ENCODE measurements at regions not wholly inside any gene's neighbourhood (a gene's known extent, or its start where the extent isn't known, plus 50 kb on each side); places are given as distances from the start of the nearest gene placed in this dataset.
A peak's percentile ranks its signal among the peaks of the same experiment; 100 is the strongest.
"Not testable (repeated sequence)": the region's sequence is repeated elsewhere in the genome, so short reads cannot be mapped to it uniquely, and the experiment has no call there.

DNA sequence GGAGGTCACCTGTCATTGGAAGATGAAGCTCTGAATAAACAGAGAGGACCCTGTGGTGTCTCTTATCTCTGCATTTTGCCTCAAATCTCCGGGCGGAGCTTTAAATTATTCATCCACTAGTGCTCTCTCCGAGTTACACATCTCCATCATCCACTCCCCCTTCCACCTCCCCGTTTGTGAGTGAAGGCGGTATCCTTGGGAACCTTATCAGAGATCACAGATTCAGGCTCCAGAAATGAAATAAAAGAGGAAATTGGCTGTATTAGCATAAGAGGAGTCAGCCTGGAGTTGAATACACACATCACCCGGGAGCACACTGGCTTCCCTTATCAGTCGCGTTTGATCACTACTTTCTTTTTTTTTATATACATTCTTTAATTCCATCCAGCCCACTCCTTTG, 1184.8 kb downstream of the GATA3 start:
- Mint-ChIP-seq H3K36me3 (no peaks in the 10 kb centered on the region), H3K27ac (no peak overlapping the region), H3K9me3 (no peaks in the 10 kb centered on the region), H3K4me3 (no peak overlapping the region), H3K4me1 (no peaks in the 10 kb centered on the region)
- ATAC-seq (no peak), DNase-seq (ENCODE audit: low spot score in 2 of 2) (no peak)

DNA sequence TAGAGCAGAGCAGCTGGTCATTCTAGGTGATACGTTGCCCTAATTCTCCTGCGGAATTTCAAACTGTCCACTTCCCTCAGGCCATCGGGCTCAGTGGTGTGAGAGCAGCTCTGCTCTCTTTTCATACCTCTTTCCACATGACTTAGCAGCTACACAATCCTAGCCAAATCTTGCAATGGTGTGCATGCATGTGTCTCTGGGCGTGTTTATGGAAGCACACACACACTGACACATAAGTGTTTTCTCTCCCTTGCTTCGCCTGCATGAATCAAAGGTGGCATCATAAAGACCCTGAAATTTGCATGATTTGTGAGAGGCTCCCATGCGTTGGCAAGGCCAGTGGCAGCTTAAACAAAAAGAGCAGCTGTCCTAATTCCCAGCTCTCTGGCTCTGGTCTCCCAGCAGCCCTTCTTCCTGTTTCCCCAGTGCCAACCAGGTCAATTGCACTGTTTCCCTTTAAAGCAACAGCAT, 1189.5 kb downstream of the GATA3 start:
- Mint-ChIP-seq H3K4me1 (no peaks in the 10 kb centered on the region), H3K27ac (no peak overlapping the region), H3K36me3 (no peaks in the 10 kb centered on the region), H3K4me3 (no peak overlapping the region), H3K9me3 (no peaks in the 10 kb centered on the region)
- no peak for ATAC-seq
- DNase-seq (ENCODE audit: low spot score in 2 of 2) = no peak

DNA sequence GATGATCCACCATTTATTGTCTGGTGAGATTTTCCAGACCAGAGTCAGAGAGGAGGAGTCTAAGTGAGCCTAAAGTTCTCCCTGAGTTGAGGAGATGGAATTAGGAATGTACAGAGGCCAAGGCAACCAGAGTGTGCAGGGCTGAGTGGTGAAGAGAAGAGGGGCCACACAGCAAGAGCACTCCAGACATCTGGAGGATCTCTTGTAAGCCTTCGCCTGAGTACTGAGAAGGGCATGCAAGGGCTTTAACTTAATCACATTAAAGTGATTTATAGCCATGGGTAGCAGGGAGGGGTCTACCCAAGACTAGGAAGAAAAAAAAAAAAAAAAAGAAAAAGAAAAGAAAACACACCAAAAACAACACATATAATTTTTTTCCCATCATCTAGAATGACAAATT, 1190.4 kb downstream of the GATA3 start:
- no peak for ATAC-seq
- DNase-seq (ENCODE audit: low spot score in 2 of 2) = no peak
- Mint-ChIP-seq H3K4me1 (no peaks in the 10 kb centered on the region), H3K36me3 (no peaks in the 10 kb centered on the region), H3K27ac (no peak overlapping the region), H3K9me3 (no peaks in the 10 kb centered on the region), H3K4me3 (no peak overlapping the region)

DNA sequence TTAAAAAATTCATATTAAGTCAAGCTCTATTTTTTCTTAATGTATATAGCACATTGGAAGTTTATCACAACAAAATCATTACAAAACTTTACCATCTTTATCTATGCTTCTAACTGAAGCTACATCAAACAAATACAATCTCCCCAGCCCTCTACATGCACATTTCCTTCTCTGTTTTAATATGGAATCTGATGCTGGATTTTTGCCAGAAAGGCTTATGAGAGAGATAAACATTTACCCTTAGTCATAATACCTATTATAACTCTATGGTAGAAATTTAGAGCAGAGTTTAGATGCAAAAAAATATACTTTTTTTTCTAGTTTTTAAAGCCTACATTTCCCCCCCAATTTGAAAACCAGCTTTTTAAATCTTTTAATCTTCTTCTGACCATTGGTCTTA, 1198.6 kb downstream of the GATA3 start:
- Mint-ChIP-seq H3K9me3 (no peaks in the 10 kb centered on the region), H3K27ac (no peak overlapping the region), H3K36me3 (no peaks in the 10 kb centered on the region), H3K4me3 (no peak overlapping the region), H3K4me1 (no peaks in the 10 kb centered on the region)
- ATAC-seq (no peak), DNase-seq (ENCODE audit: low spot score in 2 of 2) (no peak)

DNA sequence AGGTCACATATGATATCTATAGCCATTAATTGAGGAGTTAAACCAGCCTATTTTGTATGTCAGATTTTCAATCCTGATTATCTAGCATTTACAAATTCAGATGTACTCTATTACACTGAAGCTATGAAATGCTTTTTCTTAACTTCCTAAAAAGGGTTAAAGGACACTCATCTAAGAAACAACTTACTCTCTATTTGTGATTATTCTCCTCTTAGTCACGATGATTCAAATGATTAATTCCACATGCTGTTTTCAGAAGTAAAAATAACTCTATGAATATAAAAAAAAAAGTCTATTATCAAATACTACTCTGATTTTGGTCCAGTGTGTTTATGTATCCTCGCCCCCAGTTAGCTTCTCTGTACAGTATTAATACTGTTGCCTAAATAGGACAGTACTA, 1199.9 kb downstream of the GATA3 start:
- no peak for DNase-seq (ENCODE audit: low spot score in 2 of 2)
- no peak for ATAC-seq
- Mint-ChIP-seq H3K36me3 (no peaks in the 10 kb centered on the region), H3K9me3 (no peaks in the 10 kb centered on the region), H3K4me3 (no peak overlapping the region), H3K4me1 (no peaks in the 10 kb centered on the region), H3K27ac (no peak overlapping the region)

DNA sequence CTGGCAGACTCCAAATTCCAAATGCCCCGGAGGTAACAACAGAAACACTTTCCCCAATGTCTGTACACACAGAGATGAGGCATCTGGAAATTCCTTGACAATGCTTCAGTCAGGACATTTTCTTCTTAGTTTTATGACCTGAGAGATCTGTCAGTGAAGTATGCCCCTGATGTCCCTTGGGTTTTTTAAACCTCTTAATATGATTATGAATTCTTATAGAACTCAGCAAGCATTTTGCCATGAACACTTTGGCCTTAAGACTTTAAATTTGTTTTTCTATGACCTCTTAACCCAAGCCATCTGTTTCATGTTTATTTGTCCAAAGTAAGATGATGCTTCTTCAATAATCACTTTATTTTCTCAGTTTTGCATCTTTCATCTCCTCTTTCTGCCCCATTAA, 1206.2 kb downstream of the GATA3 start:
- no peaks in the 10 kb centered on the region for H3K4me1 Mint-ChIP-seq
- H3K36me3 Mint-ChIP-seq = no peaks in the 10 kb centered on the region
- H3K27ac Mint-ChIP-seq = no peak overlapping the region
- H3K4me3 Mint-ChIP-seq = no peak overlapping the region
- H3K9me3 Mint-ChIP-seq = no peaks in the 10 kb centered on the region
- DNase-seq (ENCODE audit: low spot score in 2 of 2) = no peak
- ATAC-seq = no peak

DNA sequence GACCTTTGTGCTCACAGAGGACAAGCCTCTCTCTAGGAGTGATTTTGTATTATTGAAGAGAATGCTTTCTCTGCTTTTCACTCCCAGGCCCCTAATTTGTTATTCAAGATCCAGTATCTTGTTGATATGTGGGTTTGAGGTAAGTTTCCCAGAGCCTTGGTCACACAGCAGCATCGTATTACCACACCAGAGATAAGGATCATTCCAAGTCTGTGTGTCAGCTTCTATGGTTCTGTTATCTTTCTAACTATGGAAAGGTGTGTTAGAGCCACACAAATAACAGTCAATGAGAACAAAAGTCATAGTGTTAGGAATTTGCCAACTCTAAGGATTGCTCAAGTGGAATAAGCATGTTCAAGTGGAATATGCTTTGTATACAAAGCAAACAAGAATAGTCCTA, 1208.3 kb downstream of the GATA3 start:
- H3K27ac Mint-ChIP-seq = no peak overlapping the region
- no peaks in the 10 kb centered on the region for H3K9me3 Mint-ChIP-seq
- H3K36me3 Mint-ChIP-seq = no peaks in the 10 kb centered on the region
- DNase-seq (ENCODE audit: low spot score in 2 of 2) (no peak), ATAC-seq (no peak)
- H3K4me1 Mint-ChIP-seq = no peaks in the 10 kb centered on the region
- no peak overlapping the region for H3K4me3 Mint-ChIP-seq

DNA sequence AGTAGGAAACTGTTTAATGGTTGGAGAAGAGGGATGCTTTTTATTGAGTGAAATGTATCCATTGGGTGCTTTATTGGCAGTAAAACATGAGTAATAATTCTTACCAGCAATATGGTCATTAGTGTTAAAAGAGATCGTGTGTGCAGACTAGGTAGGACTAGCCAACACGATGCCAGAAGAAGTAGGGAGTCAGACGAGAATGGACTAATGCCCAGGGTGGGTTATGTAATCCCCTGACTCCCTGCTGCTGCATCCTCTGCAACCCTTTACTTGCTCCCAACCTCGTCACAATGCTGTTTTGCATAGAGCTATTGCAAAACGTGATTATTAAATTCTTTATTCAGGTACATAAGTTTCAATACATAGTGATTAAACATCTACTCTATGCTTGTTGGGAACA, 1213.7 kb downstream of the GATA3 start:
- no peaks in the 10 kb centered on the region for H3K9me3 Mint-ChIP-seq
- DNase-seq (ENCODE audit: low spot score in 2 of 2) = no peak
- H3K4me3 Mint-ChIP-seq = no peak overlapping the region
- H3K4me1 Mint-ChIP-seq = no peaks in the 10 kb centered on the region
- no peak for ATAC-seq
- H3K27ac Mint-ChIP-seq = no peak overlapping the region
- H3K36me3 Mint-ChIP-seq = no peaks in the 10 kb centered on the region

DNA sequence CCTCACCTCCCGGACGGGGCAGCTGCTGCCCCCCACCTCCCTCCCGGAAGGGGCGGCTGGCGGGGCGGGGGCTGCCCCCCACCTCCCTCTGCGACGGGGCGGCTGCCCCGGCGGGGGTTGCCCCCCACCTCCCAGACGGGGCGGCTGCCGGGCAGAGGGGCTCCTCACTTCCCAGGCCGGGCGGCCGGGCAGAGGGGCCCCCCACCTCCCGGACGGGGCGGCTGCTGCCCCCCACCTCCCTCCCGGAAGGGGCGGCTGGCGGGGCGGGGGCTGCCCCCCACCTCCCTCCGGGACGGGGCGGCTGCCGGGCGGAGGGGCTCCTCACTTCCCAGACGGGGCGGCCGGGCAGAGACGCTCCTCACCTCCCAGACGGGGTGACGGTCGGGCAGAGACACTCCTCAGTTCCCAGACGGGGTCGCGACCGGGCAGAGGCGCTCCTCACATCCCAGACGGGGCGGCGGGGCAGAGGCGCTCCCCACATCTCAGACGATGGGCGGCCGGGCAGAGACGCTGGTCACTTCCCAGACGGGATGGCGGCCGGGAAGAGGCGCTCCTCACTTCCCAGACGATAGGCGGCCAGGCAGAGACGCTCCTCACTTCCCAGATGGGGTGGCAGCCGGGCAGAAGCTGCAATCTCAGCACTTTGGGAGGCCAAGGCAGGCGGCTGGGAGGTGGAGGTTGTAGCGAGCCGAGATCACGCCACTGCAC, 1218.8 kb downstream of the GATA3 start:
- H3K9me3 Mint-ChIP-seq; H3K4me3 Mint-ChIP-seq; ATAC-seq; H3K4me1 Mint-ChIP-seq; DNase-seq (ENCODE audit: low spot score in 2 of 2); H3K36me3 Mint-ChIP-seq; H3K27ac Mint-ChIP-seq: not testable (repeated sequence)

DNA sequence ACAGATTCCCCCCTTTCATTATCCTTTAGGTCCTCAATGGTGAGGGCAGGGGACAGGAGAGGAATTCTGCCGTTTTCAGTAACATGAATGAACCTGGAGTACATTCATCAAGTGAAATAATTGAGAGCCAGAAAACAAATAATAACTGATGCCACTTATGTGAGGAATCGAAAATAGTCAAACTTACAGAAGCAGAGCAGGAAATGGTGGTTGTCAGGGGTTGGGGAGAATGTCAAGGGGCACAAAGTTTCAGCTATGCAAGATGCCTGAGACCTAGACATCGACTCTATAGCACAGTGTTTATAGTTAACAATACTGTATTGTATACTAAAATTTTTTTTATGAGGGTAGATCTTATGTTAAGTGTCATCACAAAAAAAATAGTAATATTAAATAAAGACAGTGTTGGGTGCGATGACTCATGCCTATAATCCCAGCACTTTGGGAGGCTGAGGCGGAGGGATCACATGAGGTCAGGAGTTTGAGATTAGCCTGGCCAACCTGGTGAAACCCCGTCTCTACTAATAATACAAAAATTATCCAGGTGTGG, 1219.8 kb downstream of the GATA3 start:
- Mint-ChIP-seq H3K27ac (no peak overlapping the region), H3K4me1 (no peaks in the 10 kb centered on the region), H3K4me3 (no peak overlapping the region), H3K9me3 (no peaks in the 10 kb centered on the region), H3K36me3 (no peaks in the 10 kb centered on the region)
- no peak for DNase-seq (ENCODE audit: low spot score in 2 of 2)
- no peak for ATAC-seq

DNA sequence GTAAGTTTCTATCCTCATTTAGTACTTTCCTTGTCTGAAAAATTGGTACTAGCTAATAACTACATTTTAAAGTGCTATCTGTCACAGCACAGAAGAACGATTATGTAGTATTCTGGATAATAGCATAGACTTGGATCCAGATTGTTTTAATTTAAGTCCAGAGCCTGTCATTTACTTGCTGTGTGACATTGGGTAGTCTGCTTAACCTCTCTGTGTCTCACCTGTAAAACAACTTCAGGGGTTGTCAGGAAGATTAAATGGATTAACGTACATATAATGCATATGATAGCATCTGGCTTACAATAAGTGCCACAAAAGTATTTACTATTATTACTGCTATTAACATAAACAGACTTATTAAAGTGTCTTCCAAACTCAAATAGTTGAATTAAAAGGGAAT, 1221.4 kb downstream of the GATA3 start:
- Mint-ChIP-seq H3K9me3 (no peaks in the 10 kb centered on the region), H3K27ac (no peak overlapping the region), H3K36me3 (no peaks in the 10 kb centered on the region), H3K4me1 (no peaks in the 10 kb centered on the region), H3K4me3 (no peak overlapping the region)
- DNase-seq (ENCODE audit: low spot score in 2 of 2) = no peak
- ATAC-seq = no peak

DNA sequence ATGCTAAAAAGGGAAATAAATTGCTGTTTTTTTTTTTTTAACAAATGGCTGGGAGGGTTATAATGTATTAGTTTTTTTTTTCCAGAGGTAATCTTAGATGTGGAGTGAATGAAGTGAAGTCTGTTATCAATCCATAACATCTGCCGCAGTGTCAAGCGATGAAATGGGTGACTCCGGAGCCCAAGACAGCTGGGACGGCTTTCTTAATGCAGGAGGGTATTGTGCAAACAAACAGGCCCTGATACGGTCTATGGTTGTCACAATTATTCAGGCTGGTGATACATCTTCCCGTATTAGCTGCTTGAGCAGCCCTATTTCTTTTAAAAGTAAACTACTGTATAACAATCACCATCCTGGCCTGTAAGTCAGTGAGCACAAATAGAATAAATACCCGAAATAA, 1231.2 kb downstream of the GATA3 start:
- Mint-ChIP-seq H3K4me3 (no peak overlapping the region), H3K4me1 (no peaks in the 10 kb centered on the region), H3K9me3 (no peaks in the 10 kb centered on the region), H3K27ac (no peak overlapping the region), H3K36me3 (no peaks in the 10 kb centered on the region)
- ATAC-seq (no peak), DNase-seq (ENCODE audit: low spot score in 2 of 2) (no peak)

DNA sequence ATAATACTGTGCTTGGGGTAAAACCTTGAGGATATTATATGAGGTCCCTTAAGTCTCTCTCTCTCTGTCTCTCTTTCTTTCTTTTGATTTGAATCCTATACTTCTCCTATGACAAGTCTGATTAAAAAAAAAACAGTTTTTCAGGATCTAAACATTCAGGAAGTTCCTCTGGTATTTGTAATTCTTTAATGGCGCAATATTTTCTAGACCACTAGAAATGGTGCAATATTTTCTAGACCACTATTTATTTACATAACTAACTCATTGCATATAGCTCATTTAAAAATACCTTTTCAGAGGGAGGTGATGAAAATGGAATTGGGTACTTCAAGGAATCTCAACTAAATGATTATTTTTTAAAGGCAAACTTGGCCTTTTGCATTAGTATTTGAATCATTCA, 1235.3 kb downstream of the GATA3 start:
- H3K4me3 Mint-ChIP-seq = no peak overlapping the region
- H3K9me3 Mint-ChIP-seq = no peaks in the 10 kb centered on the region
- peaks cover 1% of the 10 kb centered on the region for H3K4me1 Mint-ChIP-seq

DNA sequence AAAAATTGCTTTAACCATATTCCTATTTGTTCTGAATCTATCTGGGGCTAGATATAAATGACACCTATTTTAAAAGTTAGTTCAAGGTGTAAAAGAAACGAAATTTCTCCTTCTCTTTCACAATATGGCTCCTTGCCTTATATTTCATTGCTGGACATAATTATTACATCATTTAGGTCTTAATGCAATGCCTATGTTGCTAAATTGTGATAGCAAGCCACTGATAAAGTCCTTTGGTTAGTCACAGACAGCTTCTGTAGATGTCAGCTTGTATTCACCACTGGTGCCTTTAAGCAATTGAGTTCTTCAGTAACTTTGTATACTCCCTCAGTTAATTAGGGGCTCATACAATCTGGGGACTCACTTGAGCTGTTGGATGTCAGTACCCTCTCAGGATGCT, 1236.6 kb downstream of the GATA3 start:
- no peak for DNase-seq (ENCODE audit: low spot score in 2 of 2)
- ATAC-seq = no peak
- H3K4me1 Mint-ChIP-seq = peaks cover 10% of the 10 kb centered on the region

More for the DNA sequence above, 1235.3 kb downstream of the GATA3 start:
- DNase-seq (ENCODE audit: low spot score in 2 of 2) (no peak), ATAC-seq (no peak)
- Mint-ChIP-seq H3K36me3 (no peaks in the 10 kb centered on the region), H3K27ac (no peak overlapping the region)

DNA sequence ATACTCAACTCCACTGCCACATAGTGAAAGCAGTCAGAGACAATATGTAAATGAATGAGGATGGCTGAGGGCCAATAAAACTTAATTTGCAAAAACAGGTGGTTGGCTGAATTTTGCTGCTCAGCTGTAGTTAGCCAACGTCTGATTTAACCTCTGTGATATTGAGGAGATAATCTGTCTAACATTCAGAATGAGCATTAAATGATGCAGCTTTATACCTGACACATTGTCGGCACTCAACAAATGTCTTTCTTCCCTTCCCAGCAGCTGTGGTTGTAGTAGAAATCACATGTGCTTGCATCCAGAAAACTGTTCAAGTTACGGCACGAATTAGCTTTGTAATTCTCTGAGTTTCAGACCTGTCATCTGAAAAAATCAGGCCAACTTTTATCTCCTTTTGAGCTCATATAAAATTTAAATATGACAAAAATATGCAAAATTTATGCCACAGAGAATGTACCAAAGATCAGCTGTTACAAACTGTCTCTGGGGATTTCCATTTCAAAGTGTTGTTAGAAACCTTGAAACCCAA, 1239.7 kb downstream of the GATA3 start:
- H3K27ac Mint-ChIP-seq = peak overlapping the region; percentile 50
- no peaks in the 10 kb centered on the region for H3K36me3 Mint-ChIP-seq
- ATAC-seq (peak; percentile 71), DNase-seq (ENCODE audit: low spot score in 2 of 2) (no peak)
- no peak overlapping the region for H3K4me3 Mint-ChIP-seq
- H3K9me3 Mint-ChIP-seq = no peaks in the 10 kb centered on the region
- peaks cover 10% of the 10 kb centered on the region for H3K4me1 Mint-ChIP-seq

More for the DNA sequence above, 1236.6 kb downstream of the GATA3 start:
- no peaks in the 10 kb centered on the region for H3K9me3 Mint-ChIP-seq
- no peaks in the 10 kb centered on the region for H3K36me3 Mint-ChIP-seq
- H3K4me3 Mint-ChIP-seq = no peak overlapping the region
- H3K27ac Mint-ChIP-seq = no peak overlapping the region

DNA sequence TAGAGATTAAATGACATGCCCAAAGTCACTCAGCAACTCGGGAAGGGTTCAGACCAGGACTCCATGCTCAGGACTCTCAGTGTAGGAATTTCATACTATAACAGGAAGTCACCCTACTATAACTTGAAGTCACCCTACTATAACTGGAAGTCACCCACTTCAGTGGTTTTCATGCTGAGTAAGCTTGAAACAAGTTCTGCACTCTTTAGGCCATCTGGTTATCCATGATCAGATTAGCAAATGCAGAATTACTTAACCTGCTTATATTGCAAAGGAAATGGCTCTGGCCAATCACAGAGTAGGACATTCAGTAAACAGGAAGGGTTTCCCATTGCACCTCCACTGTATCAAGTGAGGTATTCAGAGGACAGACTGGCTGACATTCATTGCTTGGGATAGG, 1240.4 kb downstream of the GATA3 start:
- no peaks in the 10 kb centered on the region for H3K36me3 Mint-ChIP-seq
- H3K9me3 Mint-ChIP-seq = no peaks in the 10 kb centered on the region
- DNase-seq (ENCODE audit: low spot score in 2 of 2) (no peak), ATAC-seq (peak; percentile 91)
- H3K4me1 Mint-ChIP-seq = peaks cover 10% of the 10 kb centered on the region
- H3K4me3 Mint-ChIP-seq = no peak overlapping the region
- peak overlapping the region; percentile 50 for H3K27ac Mint-ChIP-seq

All from stimulated activated effector memory CD8-positive, alpha-beta T cell treated with anti-CD3 and anti-CD28 coated beads, Interleukin-12 subunit alpha, Interleukin-12 subunit beta, amount 100 ng/mL, for 72 hours (primary cell).